CD4-positive, alpha-beta T cell treated with Interleukin-10 for 1 hour (primary cell): ENCODE measurements at regions not wholly inside any gene's neighbourhood (a gene's known extent, or its start where the extent isn't known, plus 50 kb on each side); places are given as distances from the start of the nearest gene placed in this dataset.

Source experiments
- DNase-seq: peaks from one replicate; pipeline ENCODE4 v3.0.0-alpha.2; 2020

GRCh38 chr13:40381935-40382764 lies 284.3 kb downstream of the FOXO1 start:
- DNase-seq: no peak

GRCh38 chr13:40383132-40383531 lies 283.3 kb downstream of the FOXO1 start:
- DNase-seq: no peak

DNA sequence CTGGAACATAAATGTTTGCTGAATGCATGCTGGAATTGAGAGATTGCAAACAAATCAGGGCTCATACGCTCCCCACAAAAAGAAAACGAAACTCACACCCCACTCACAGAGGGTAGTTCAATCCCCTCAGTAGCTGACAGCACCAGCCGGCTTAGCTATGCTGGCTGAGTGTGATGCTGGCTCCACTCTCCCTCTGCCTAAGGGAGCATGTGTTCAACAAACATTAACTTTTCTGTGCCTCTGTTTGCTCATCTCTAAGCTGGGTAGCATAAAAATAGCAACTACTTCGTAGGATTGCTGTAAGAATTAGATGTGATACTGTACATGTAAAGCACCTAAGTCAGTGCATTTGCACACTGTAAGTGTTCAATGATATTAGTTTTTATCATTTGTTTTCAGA lies 282.6 kb downstream of the FOXO1 start:
- no peak for DNase-seq

DNA sequence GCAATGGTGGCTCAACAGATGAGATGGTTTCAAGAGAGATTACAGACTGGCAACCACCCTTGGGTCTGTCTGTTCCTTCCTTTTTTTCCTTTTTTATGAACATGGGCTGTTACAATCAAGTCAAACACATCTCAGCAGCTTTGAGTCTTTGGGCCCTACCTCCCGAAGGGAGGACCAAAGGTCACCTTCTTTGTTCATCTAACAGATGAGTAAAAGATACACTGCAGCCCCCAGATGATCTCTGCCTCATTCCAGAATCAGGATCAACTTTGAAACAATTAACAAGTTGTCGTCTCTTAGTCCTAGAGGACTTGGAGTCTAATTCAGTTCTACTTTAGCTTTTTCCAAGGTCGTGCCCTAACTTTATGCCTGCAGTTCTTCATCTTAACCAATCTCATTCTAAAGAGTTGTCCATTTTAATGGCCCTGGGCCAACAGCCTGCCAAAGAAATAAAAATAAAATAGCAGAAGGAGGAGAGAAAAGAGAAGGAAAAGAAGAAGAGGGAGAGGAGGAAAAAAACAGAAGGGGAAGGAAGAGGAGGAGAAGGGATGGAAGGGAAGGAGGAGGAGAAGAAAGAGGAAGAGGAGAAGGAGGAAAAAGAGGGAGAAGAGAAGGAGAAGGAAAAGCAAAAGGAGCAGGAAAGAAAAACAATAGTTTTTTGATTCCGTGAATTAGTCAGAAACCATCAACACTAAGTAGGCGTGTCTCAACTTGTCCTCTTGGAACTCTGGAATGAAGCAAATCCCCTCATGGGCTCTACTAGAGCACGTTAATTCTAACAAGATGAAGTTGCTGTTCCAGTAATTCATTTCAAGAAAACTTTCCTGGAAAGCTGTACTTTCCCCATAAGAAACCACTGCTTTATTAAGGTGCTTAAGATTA lies 281.2 kb downstream of the FOXO1 start:
- DNase-seq: no peak

- no peak for DNase-seq
These were observed 280.6 kb downstream of the FOXO1 start for GRCh38 chr13:40385858-40386180.

DNA sequence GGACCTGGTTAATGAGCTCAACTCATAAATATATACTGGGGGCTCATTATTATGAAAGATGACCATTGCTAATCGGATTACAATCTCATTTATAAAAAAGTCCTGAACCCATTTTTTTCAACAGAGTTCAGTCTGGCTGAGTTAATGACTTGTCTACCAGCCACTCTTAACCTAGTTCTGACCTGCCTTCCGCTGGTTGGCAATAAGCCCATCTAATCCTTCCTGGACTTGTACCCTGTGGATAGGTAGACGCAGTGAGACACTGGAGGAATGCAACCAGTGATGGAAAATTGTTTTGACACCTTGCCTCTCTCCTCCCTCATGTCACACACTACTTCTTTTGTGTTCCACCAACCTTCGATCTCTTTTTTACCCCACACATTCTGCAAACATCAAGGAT lies 279.9 kb downstream of the FOXO1 start:
- no peak for DNase-seq

DNA sequence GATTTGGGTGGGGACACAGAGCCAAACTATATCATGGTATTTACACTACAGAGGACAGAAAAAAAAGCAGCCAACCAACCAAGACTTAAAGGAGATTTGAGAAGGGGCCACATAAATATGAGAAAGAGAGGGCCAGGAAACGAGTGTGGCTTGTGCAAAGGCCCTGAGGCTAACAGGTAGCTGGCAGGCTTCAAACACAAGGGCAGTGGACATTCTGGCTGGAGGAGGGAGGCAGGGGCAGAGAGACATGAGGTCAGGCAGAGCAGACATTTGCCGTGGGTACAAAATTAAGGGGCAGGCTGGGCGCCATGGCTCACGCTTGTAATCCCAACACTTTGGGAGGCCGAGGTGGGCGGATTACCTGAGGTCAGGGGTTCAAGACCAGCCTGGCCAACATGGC lies 278.7 kb downstream of the FOXO1 start:
- no peak for DNase-seq

DNA sequence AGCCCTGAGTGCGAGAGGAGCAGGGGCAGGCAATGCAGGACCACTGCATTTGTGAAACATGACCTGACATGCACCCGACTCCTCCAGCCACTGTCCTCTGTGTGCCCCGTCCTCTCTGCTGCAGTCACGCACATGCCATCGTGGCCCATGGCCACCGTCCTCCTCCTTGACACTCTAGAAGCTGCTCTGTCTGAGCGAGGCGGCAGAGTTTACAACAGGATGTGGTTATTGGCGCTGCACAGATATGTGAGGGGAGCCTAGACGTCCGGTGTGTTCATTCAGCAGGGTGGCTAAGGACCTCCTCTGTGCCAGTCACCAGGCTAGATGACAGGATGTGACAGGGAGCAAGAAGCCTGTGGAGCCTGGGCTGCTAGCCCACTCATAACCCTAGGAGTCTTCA lies 277.8 kb downstream of the FOXO1 start:
- peak; percentile 89 for DNase-seq

GRCh38 chr13:40389081-40389641 lies 277.3 kb downstream of the FOXO1 start:
- DNase-seq: peak; percentile 69

GRCh38 chr13:40390401-40390916 lies 276.0 kb downstream of the FOXO1 start:
- no peak for DNase-seq

- DNase-seq: no peak
These were observed 274.7 kb downstream of the FOXO1 start for GRCh38 chr13:40391788-40392187.

GRCh38 chr13:40394304-40394985 lies 272.0 kb downstream of the FOXO1 start:
- no peak for DNase-seq

- DNase-seq: no peak
These were observed 268.4 kb downstream of the FOXO1 start for GRCh38 chr13:40398065-40398464.

- DNase-seq: no peak
These were observed 266.7 kb downstream of the FOXO1 start for GRCh38 chr13:40399756-40400155.

DNA sequence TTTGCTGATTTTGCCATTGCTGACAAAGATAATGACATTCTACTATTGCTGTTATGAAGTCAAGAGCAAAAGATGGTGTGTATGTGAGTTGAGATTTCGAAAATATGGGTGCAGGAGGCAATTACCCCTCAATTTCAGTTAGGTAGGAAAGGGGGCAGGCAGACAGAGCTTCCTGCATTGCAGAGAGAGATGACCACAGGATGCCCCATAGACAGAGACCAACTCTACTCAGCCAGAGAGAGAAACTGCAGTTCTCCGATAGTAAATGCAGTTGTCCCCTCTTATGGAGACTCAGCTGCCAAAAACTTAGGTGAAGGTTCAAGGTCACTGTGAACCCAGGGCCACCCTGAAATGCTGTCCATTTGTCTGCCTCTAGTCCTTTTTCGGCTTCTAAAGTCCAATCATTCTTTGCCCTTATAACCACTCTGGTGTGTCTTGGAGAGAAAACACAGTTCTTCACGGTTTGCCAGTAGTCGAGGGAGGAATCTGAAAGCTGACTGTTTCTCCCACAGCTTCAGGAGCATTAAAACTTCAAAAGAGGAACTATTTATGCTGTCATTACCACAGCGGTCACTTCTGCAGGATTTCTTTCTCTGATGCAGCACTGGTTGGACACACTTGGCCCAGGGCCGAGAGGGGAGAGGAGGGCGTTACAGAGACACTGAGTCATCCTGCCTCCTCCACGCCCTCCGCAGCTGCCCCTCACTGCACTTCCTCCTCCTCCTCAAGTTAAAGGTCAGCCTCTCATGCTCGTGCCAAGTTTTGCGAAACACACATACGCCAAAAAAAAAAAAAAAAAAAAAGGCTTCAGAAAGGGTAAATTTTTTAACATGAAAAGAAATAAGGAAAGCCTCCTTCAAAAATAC lies 264.3 kb downstream of the FOXO1 start:
- peak; percentile 45 for DNase-seq

- no peak for DNase-seq
These were observed 263.5 kb downstream of the FOXO1 start for GRCh38 chr13:40402931-40403431.

DNA sequence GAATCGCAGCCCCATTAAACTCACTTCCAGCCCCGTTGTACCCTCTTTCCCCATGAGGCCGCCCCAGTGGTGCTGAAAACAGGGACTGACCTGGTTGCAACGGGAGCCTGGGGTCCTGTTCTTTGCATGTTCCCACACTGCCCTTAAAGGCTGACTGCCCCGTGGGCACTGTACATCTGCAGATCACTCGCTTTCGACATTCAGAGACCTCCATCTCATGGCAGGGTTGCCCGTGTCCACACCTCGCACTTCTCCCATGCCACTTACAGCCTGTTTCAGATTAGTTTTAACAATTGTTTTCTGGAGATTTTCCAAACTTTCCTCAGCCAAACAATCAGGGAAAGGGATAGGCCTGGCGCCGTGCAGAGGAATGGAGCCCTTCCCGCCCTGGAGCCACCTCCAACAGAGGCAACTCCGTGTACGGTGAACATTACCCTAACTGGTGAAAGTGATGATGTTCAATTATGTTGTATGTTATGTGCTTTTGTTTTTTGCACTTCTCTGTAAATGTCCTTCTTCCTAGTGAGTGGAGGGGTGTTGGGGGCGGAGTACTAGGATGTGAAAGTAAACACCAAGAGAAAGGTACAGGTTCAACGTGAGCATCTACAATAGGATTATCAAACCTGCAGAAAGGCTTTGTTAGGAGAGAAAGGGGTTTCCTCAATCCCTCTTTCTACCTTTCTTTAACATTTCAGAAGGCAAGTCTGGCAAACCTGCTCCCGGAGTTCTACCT lies 262.8 kb downstream of the FOXO1 start:
- no peak for DNase-seq

GRCh38 chr13:40404407-40404806 lies 262.0 kb downstream of the FOXO1 start:
- DNase-seq: no peak

DNA sequence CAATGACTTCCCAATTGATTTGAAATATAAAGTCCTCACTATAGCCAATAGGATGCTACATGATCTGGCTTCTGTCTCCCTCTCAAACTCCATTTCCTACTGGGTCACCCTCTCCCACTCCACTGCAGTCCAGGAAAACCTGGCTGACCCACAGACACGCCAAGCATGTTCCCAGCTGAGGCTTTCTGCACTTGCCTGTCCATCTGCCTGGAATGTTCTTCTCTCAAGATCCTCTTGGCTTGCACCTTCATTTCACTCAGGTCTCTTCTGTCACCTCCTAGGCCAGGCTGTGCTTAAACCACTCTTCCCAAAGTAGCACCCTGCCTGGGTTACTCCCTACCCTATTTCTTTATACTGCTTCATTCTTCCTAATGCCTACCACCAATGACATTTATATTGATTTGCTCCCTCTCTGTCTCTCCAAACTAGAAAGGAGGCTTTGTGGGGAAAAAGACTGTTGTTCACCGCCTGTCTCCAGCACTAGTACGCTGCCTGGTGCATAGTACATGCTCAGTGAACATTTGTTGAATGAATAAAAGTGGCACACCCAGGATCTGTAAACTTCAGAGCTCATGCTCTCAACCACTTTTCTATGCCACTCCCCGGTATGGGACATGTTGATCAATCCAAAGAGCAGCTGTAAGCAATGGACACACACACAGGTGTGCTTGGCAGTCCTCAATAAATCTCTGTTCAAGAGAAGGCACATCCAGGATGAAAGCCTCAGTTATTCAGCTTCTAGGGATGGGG lies 261.3 kb downstream of the FOXO1 start:
- DNase-seq: no peak

DNA sequence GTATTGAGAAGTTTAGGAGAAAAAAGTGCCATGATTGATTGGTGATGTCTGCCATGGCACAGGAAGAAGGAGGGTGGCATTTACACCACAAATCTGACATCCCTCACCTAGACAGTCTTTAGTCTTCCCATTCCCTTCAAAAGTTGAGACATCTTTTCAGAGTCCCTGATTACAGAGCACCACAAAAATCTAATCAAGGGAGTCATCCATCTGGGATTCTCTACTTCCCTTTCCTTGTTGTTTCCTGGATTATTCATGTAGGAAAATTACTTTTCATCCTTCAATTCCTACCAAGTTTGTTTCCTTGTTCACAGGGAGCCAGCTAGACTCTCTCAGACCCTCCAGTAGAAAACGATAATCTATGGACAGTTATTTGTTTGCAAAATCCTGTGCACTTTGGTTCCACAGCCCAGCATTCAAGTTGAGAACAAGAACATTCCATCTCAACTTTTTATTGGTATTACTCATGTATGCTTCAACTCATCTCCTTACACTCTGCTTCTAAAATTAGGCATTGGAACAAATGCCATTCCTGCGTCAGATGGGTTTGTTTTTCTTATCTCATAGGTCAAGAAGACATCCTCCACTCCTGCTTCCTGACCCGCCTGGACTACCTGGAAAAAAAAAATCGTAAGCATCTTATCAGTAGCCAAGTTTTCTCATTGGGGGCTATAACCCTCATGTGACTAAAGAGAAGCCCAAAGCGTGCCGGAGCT lies 259.9 kb downstream of the FOXO1 start:
- DNase-seq: no peak
